ENCODE measurements at regions not wholly inside any gene's neighbourhood (a gene's known extent, or its start where the extent isn't known, plus 50 kb on each side); places are given as distances from the start of the nearest gene placed in this dataset.

GRCh38 chr2:183723278-183723677 is 599.0 kb downstream of the NUP35 start:
- no peaks in the 10 kb centered on the region for H3K9me2 ChIP-seq
- ChIA-PET CTCF (no interaction called here), POLR2A (no interaction called here)
- no peak overlapping the region for H3K4me2 ChIP-seq
- no peaks in the 10 kb centered on the region for H3K4me1 ChIP-seq (ENCODE audit: control insufficient read depth in 1 of 2, insufficient read depth in 2 of 2, low read depth in 1 of 2, low read length in 1 of 2)
- no peak overlapping the region for H3K4me3 ChIP-seq (ENCODE audit: low read depth in 2 of 2, low read length in 1 of 2)
- no peaks in the 10 kb centered on the region for H3K9me3 ChIP-seq
- H3F3A ChIP-seq (replicated peaks; ENCODE audit: insufficient read depth), result no peaks in the 10 kb centered on the region
- 22% methylated on average over 2 of the region's 2 CpGs for WGBS (ENCODE audit: low lambda C conversion rate)
- no peaks in the 10 kb centered on the region for H3K36me3 ChIP-seq (replicated peaks in 1 of 2; ENCODE audit: control insufficient read depth in 1 of 2, insufficient read depth in 2 of 2, low read length in 1 of 2)
- TF ChIP-seq MAX (IDR thresholded peaks at IDR 0.05; ENCODE audit: low read depth) (no peak), EP300 (IDR thresholded peaks at IDR 0.05; ENCODE audit: borderline replicate concordance in 1 of 2, low read depth in 1 of 2, low read length in 1 of 2) (no peak), RFX5 (IDR thresholded peaks at IDR 0.05; ENCODE audit: low read length) (no peak), FOXM1 (IDR thresholded peaks at IDR 0.05; ENCODE audit: low read depth) (no peak), MEF2A (IDR thresholded peaks at IDR 0.05; ENCODE audit: borderline replicate concordance, low read depth) (no peak), ELF1 (IDR thresholded peaks at IDR 0.05) (no peak), CTCF (IDR thresholded peaks at IDR 0.05) (no peak), FOSL2 (IDR thresholded peaks at IDR 0.05; ENCODE audit: borderline replicate concordance, low read depth) (no peak), IRF3 (IDR thresholded peaks at IDR 0.05; ENCODE audit: low read depth, low read length) (no peak), RCOR1 (IDR thresholded peaks at IDR 0.05; ENCODE audit: low read length) (no peak), ZBTB33 (IDR thresholded peaks at IDR 0.05; ENCODE audit: borderline replicate concordance, low read depth) (no peak), YY1 (IDR thresholded peaks at IDR 0.05; ENCODE audit: low read depth) (no peak), POLR2AphosphoS5 (IDR thresholded peaks at IDR 0.05; ENCODE audit: low read depth, low read length) (no peak)
- no peaks in the 10 kb centered on the region for H3K27me3 ChIP-seq (ENCODE audit: insufficient read depth)
- DNase-seq, result no peak
- no peaks in the 10 kb centered on the region for H4K20me1 ChIP-seq (ENCODE audit: insufficient read depth)
- H3K9ac ChIP-seq, result no peak overlapping the region
- no peak overlapping the region for H2AFZ ChIP-seq (ENCODE audit: low read depth)
- H3K27ac ChIP-seq (ENCODE audit: low read depth in 2 of 2, low read length in 1 of 2), result no peak overlapping the region
- H3K79me2 ChIP-seq (ENCODE audit: insufficient read depth), result no peaks in the 10 kb centered on the region

- no peaks in the 10 kb centered on the region for H3F3A ChIP-seq (replicated peaks; ENCODE audit: insufficient read depth)
- H3K9me3 ChIP-seq, result no peaks in the 10 kb centered on the region
- 19% methylated on average over 2 of the region's 2 CpGs for WGBS (ENCODE audit: low lambda C conversion rate)
- no peak for DNase-seq
- H3K9me2 ChIP-seq, result no peaks in the 10 kb centered on the region
- no peak overlapping the region for H3K4me3 ChIP-seq (ENCODE audit: low read depth in 2 of 2, low read length in 1 of 2)
- ChIA-PET CTCF (no interaction called here), POLR2A (no interaction called here)
- H3K79me2 ChIP-seq (ENCODE audit: insufficient read depth), result no peaks in the 10 kb centered on the region
- no peaks in the 10 kb centered on the region for H3K27me3 ChIP-seq (ENCODE audit: insufficient read depth)
- no peak overlapping the region for H3K9ac ChIP-seq
- no peak overlapping the region for H3K27ac ChIP-seq (ENCODE audit: low read depth in 2 of 2, low read length in 1 of 2)
- no peaks in the 10 kb centered on the region for H4K20me1 ChIP-seq (ENCODE audit: insufficient read depth)
- no peak overlapping the region for H2AFZ ChIP-seq (ENCODE audit: low read depth)
- TF ChIP-seq CTCF (IDR thresholded peaks at IDR 0.05), result no peak
- no peak for TF ChIP-seq SMC3 (IDR thresholded peaks at IDR 0.05; ENCODE audit: low read depth, low read length)
- no peak for TF ChIP-seq RXRA (IDR thresholded peaks at IDR 0.05; ENCODE audit: borderline replicate concordance, low read depth)
- TF ChIP-seq NFIC (IDR thresholded peaks at IDR 0.05; ENCODE audit: borderline replicate concordance), result no peak
- no peak for TF ChIP-seq NRF1 (IDR thresholded peaks at IDR 0.05; ENCODE audit: low read depth, low read length)
- no peaks in the 10 kb centered on the region for H3K36me3 ChIP-seq (replicated peaks in 1 of 2; ENCODE audit: control insufficient read depth in 1 of 2, insufficient read depth in 2 of 2, low read length in 1 of 2)
- no peaks in the 10 kb centered on the region for H3K4me1 ChIP-seq (ENCODE audit: control insufficient read depth in 1 of 2, insufficient read depth in 2 of 2, low read depth in 1 of 2, low read length in 1 of 2)
- no peak overlapping the region for H3K4me2 ChIP-seq
Observed at GRCh38 chr2:183729380-183729779, 605.1 kb downstream of the NUP35 start.

Measured in SK-N-SH (cell line).